ENCODE measurements at regions not wholly inside any gene's neighbourhood (a gene's known extent, or its start where the extent isn't known, plus 50 kb on each side); places are given as distances from the start of the nearest gene placed in this dataset.
"Not testable (repeated sequence)": the region's sequence is repeated elsewhere in the genome, so short reads cannot be mapped to it uniquely, and the experiment has no call there.

DNA sequence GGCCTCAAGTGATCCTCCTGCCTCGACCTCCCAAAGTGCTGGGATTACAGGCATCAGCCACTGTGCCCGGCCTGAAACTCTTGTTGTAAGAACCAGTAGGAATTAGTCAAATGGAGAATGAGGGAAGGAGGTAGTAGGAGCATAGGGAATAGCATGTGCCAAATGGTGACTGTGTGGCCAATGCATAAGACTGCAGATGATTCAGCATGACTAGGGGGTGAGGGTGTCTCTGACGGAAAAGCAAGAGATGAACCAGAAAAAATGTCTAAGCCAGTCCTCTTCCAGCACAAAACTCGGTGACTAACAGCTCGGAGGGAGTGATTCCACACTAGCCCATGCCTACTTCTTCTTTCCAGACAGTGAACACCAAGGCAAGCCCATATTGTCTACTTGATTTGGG is 58.2 kb upstream of the DUSP21 start:
- DNase-seq = no peak

DNA sequence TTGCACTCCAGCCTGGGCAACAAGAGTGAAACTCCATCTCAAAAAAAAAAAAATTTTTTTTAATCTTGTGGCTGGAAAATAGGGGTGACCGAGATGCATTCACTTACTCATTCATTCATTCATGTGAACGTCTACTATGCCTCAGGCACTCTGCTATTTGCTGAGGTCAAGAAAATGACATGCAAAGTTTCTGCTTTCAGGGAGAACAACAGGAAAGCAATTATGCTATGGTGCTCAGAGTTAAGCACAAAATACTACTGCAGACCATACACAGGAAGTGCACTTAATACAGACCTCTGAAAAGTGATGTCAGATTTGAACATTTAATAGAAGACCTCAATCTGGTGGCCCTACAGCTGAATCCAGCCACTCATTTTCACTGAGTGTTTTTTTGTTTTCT is 59.6 kb upstream of the DUSP21 start:
- DNase-seq = no peak

DNA sequence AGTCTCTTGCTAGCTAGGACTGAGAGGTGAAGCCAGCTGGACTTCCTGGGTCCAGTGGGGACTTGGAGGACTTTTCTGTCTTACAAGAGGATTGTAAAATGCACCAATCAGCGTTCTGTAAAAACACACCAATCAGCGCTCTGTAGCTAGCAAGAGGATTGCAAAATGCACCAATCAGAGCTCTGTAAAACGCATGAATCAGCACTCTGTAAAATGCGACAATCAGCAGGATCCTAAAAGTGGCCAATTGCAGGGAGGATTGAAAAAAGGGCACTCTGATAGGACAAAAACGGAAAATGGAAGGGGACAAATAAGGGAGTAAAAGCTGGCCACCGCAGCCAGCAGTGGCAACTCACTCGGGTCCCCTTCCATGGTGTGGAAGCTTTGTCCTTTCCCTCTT is 65.6 kb upstream of the DUSP21 start:
- DNase-seq = no peak

DNA sequence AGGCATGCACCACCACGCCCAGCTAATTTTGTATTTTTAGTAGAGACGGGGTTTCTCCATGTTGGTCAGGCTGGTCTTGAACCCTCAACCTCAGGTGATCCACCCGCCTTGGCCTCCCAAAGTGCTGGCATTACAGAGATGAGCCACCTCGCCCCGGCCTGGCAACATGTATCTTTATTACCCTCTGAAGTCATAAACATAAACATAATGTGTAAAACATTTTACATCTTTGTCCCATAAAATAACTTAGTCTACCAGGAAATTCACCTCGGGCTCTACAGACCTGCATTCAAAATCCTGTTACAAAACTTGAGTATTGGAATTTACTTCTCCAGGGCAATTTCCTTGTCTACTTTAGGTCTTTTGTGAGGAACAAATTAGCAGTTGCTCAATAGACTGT is 68.1 kb upstream of the DUSP21 start:
- DNase-seq = no peak

DNA sequence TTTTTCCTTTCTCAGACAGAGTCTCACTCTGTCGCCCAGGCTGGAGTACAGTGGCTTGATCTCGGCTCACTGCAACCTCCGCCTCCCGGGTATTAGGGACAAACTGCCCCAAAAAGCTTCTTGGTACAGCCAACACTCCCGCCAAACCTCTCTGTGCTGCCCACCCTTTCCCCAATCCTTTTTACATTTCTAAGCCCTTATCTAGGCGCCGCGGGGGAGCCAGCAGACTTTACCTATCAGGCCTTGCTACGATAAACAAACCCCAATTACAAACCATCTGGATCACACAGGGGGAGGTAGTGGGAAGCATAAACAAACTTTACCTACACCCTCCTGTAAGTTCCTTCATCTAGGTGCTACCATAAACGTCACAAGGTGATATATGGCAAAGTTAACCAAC is 69.8 kb upstream of the DUSP21 start:
- not testable (repeated sequence) for DNase-seq

DNA sequence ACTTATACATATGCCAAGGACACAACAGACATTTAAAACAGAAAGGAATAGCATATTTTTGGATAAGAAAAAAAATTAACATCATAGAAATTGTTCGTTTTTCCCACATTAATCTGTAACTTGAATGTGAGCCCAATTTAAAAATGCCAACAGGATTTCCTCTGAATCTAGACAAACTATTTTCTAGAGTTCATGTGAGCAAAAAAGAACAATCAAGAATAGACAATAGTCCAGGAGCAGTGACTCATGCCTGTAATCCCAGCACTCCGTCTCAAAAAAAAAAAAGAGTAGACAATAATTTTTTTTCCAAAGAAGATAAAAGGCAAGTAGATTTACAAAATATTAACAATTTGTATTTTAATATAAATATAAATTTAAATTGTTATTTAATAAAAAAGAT is 73.7 kb upstream of the DUSP21 start:
- DNase-seq = no peak

DNA sequence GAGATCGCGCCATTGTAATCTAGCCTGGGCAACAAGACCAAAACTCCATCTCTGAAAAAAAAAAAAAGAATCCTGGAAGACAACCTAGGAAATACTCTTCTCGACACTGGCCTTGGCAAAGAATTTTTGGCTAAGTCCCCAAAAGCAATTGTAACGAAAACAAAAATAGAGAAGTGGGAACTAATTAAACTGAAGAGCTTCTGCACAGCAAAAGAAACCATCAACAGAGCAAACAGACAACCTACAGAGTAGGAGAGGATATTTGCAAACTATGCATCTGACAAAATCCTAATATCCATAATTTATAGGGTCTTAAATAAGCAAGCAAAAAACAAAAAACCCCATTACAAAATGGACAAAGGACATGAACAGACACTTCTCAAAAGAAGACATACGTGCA is 76.5 kb upstream of the DUSP21 start:
- no peak for DNase-seq

DNA sequence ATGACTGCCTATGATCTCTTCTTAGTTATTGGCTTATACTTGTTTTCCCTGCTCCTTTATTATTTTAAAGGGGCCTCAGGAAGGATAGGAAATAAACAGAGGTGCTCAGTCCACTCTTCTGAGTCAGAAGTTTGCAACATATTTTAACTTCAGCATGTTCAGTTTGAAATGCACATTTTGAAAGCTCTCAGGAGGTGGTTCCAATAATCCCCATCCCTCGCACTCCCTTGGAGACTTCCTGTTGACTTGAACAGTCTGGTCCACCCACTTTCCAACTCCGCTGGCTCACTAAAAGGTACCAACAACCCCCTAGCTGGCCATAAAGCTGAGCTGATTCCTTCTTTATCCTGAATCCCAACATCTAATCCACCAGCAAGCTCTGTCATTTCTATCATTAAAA is 78.3 kb upstream of the DUSP21 start:
- no peak for DNase-seq

DNA sequence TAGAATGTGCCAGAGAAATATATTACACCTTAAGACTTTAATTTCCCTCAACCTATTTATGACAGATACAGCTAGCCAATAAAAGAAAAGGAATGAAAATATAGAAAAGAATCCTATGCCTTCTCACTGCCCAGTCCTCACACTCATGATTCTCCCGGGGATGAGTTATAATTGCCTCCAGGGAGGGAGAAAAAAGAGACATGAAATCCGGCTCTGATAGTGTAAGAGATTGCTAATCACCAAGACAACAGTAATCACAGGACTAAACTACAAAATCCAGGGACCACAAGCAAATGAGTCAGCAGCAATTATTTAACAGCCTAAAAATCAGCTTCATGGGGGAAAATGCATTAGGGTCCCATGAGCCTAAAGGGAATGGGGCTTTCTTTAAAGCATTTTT is 95.9 kb upstream of the DUSP21 start:
- DNase-seq = no peak

DNA sequence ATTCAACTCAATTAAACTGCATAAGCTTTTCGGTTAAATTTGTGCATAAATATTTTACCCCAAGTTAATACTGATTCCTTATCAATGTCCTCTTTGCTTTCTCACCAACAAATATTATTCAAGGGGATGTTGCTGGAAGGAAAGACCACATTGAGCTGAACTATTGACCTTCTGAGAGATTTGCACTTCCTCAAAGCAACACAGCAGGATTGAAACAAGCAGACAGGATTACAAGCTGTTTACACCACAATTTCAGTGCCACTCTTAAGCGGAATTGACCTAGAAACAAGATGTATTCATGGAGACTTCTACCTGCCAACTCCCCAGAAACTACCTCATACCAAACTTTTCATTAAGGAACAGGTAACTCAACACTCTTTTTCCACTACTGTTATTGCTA is 96.5 kb upstream of the DUSP21 start:
- DNase-seq = no peak

DNA sequence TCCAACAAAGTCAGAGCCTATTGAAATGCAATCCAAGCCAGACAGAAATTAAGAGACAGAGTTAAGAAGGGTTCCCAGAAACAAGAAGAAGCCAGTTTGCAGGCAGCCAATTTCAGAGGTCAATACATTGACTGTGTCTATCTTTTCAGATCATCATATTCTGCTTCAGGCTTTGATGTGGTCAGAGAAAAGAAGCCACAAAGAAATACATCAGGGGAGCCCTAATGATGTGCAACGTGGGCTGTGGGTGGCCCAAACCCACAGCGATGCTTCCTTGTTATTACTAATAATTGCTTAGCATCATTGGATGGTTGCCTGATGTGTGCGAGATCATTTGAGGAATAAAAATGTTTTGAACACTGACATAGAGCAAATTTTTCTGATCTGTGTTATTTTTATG is 99.0 kb upstream of the DUSP21 start:
- DNase-seq = no peak

DNA sequence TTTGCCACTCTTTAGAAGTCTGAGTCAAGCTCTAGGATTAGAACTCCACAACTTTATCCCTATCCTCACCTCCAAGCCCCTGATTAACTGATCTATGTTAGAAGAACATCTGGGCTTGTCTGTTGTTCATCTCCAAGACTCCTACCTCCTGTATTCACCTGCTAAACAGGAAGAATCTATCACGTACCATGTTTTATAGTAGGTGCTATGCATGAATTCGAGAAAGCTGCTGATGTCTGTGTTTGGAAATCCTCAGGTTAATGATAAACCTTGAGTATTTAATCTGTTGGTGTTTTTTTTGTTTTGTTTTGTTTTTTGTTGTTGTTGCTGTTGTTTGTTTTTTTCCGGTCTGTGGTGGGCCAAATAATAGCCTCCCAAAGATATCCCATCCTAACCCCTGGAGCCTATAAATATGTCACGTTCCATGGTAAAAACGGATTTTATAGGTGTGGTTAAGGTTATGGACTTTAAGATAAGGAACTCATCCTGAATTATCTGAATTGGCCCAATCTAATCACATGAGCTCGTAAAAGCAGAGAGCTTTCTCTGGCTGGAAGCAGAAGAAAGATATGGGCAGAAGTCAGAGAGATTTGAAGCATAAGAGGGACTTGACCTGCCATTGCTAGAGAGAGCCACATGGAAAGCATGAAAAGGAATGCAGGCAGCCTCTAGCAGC is 101.2 kb upstream of the DUSP21 start:
- DNase-seq = no peak

DNA sequence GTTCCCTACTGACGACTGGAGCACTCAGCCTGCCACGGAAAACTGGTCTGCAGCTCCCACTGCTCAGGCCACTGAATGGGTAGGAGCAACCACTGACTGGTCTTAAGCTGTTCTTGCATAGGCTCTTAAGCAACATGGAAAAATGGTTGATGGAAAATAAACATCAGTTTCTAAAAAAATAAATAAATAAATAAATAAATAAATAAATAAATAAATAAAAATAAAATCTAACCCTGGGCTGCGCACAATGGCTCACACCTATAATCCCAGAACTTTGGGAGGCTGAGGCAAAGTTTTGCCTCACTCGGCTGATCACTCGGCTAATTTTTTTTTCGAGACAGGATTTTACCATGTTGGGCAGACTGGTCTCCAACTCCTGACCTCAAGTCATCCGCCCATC is 102.0 kb upstream of the DUSP21 start:
- not testable (repeated sequence) for DNase-seq

DNA sequence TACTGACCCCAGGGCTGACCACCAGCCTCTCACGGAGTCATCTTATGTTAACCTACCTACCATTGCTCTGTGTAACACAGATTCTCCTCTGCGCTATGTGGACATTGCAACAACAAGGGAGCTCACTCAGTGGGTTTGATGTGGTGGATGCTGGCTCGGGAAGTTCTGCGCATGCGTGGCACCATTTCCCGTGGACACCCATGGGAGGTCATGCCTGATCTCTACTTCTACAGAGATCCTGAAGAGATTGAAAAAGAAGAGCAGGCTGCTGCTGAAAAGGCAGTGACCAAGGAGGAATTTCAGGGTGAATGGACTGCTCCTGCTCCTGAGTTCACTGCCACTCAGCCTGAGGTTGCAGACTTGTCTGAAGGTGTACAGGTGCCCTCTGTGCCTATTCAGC is 102.4 kb upstream of the DUSP21 start:
- DNase-seq = not testable (repeated sequence)

DNA sequence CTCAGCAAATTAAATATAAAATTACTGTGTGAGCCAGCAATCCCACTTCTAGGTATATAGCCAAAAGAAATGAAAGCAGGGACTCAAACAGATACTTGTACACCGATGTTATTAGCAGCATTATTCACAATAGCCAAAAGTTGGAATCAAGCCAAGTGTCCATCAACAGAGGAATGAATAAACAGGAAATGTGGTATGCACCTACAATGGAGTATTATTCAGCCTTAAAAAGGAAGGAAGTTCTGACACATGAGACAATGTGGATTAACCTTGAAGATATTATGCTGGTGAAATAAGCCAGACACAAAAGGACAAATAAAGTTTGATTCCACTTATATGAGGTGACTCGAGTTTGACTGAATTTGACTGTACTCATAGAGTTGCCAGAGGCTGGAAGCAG is 108.3 kb upstream of the DUSP21 start:
- no peak for DNase-seq

DNA sequence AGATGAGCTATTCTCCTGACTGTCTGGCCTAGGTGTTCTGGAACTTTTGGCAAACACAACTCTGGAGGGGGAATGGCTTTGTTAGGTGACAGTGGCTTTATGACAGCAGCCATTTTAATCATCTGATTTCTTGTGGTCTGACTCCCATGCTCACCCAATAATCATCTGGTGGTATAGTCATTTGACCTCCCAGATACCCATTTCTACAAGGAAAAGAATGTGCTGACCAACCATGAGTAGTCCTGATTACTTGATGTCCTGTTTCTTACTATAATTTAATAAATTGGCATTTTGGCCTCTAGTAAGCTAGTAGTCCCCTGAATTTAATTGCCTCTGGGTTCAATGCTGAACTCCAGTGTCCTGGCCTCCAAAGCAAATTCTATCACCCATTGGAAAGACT is 109.9 kb upstream of the DUSP21 start:
- DNase-seq = no peak

DNA sequence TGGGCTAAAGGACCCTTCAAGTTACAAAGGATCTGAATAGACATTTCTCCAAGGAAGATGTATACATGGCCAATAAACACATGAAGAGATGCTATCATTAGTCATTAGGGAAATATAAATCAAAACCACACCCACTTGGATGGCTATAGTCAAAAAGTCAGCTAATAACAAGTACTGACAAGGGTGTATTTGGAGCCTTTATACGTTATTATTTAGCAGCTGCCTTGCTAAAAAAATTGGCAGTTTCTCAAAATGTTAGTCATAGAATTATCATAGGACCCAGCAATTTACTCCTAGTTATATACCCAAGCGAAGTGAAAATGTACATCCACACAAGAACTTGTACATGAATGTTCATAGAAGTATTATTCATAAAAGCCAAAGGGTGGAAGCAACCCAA is 112.7 kb upstream of the DUSP21 start:
- DNase-seq = no peak

DNA sequence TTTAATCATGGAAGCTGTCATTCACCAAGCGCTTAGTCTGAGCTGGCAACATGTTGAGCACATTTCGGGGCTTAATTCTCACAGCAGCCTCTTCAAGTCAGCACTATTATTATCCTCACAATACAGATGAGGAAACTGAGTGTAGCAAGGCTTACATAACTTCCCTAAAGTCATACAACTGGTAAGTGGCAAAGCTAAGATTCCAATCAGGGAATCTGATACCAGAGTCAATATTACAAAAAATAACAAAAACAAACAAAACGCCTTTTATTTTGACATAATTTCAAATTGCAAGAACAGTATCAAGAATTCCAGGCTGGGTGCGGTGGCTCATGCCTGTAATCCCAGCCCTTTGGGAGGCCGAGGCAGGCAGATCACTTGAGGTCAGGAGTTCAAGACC is 120.4 kb upstream of the DUSP21 start:
- no peak for DNase-seq

DNA sequence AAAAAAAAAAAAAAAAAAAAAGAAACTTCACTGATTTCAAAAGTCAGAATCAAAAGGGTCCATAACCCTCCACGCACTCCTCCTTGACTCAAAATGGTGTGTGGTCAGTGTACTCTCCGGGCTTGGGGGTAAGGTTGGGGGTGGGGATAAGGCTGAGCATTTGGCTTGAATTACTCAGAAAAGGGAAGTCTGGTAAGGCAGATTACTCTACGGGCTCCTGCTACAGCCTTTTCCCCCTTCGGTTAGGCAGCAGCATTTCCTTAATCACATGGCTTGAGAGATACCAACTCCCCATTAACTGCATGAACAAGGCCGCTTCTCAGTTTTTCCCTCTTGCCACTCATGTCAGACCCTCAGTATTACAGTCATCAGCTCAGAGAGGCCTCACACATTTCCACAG is 135.4 kb upstream of the DUSP21 start:
- DNase-seq = no peak

DNA sequence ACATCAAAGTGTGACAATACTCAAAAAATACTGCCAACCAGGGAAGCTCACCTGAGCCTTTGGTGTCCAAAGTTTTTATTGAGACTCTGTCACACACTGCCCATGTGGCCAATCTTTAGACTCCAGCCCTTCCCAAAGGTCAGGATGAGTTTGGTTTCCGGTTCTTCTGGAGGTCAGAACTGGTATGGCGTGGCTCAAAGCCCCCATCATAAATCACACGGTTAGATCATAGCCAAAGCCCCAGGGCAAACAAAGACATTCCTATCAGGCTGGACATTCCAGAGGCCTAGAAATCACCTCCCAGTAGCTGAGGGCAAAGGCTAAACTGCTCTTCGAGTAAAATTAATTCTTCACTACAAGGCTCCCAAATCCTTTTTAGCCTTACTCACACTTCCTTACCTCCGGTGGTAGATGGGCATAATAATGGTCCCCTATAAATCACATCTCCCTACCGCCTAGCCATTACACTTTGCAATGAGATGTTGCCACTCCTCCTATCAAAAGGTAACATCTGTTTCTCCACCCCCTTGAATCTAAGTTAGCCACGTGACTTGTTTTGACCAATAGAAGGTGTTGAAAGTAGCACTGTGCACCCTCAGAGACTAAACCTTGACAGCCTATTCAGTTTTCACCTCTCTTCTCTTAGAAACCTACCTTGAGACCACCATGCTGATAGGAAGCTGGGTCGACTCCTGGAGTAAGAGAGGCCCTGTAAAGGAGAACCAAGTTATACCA is 137.8 kb upstream of the DUSP21 start:
- no peak for DNase-seq

DNA sequence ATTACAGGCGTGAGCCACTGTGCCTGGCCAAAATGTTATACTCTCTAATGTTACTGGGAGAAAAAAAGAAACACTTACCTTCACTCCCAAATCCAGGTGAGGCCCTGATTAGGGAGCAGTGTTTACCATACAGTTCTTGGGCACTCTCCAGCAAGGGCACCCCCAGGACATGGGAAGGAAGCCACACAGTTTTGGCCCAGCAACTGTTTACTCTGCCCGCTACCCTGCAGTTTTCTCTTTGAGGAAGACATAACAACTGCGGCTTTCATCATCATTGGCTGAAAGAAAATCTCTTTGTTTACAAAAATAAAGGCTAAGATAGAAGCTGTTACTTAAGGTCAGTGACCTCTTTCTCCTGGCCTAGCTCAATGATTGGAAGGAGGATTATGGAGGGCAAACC is 145.5 kb upstream of the DUSP21 start:
- DNase-seq = peak in 1 of 58 donors; percentile 0

DNA sequence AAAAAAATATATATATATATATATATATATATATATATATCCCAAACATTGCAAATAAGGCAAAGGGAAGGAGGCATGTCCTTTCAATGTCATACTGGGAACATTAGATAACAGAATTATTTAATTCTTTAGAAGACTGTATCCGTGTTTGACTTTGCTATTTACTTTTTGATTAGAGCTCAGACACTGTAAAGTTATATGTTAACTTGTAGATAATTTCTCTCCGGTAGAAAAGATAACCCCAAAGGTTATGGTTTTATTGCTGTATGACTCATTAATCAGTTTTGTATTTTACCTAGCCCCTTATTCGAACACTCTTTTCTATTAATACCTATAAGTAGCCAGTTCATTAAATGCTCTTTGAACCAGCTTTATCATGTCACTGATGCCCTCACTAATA is 150.6 kb upstream of the DUSP21 start:
- no peak for DNase-seq

DNA sequence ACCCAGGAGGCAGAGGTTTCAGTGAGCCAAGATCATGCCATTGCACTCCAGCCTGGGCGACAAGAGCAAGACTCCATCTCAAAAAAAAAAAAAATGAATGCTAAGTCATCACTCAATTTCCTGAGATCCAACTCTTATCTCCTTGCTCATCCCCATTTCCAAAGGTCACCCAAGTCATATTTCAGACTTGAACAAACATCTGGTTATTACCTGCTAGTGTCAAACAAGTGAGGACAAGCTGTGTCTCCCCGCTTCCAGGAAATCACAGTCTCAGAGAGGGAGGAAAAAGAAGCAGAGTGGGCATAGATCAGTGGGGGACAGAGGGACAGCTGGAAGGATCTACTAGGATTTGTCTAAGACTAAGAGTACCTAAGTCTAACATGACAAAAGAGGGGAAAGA is 147.5 kb upstream of the FUNDC1 start:
- no peak for DNase-seq
